Keratinocyte (primary cell): ENCODE measurements at regions not wholly inside any gene's neighbourhood (a gene's known extent, or its start where the extent isn't known, plus 50 kb on each side); places are given as distances from the start of the nearest gene placed in this dataset.

ENCODE experiments used
- CTCF ChIP-seq, 3 experiments: IDR thresholded peaks in 1 of 3; conservative IDR thresholded peaks in 1 of 3; optimal IDR thresholded peaks in 1 of 3; 2 replicates in 2 of 3; 3 replicates in 1 of 3; pipeline versions ENCODE3 to v1.5.1; 2011; ENCODE audit warnings: low read length in 3 of 3, mild to moderate bottlenecking in 3 of 3, moderate library complexity in 2 of 3, control low read depth in 1 of 3, inconsistent platforms in 1 of 3; ENCODE audit not compliant: insufficient read depth in 2 of 3; ENCODE audit errors: extremely low read depth in 1 of 3
- EZH2 ChIP-seq: IDR thresholded peaks from one replicate; pipeline ENCODE4 v1.6.1; 2012; ENCODE audit warnings: inconsistent platforms, mild to moderate bottlenecking, low read length, moderate library complexity

GRCh38 chr2:182621810-182622209 lies 94.2 kb upstream of the DNAJC10 start:
- TF ChIP-seq CTCF (optimal IDR thresholded peaks at IDR 0.05 in 1 of 3, IDR thresholded peaks at IDR 0.05 in 1 of 3, conservative IDR thresholded peaks at IDR 0.05 in 1 of 3; ENCODE audit: extremely low read depth in 1 of 3, insufficient read depth in 2 of 3, low read length in 3 of 3) (no peak), EZH2 (no peak)
